Transverse colon (tissue), 4 donors: ENCODE measurements at regions not wholly inside any gene's neighbourhood (a gene's known extent, or its start where the extent isn't known, plus 50 kb on each side); places are given as distances from the start of the nearest gene placed in this dataset.

ENCODE experiments used
- POLR2A ChIP-seq: fragments of 450-650 bp; IDR thresholded peaks from one replicate; pipeline ENCODE4 v1.6.1; 2016; ENCODE audit warnings: antibody characterized with exemption, mild to moderate bottlenecking, moderate library complexity
- POLR2AphosphoS5 ChIP-seq, 3 donors: sonication (generic); formaldehyde crosslinking; IDR thresholded peaks; one replicate each; pipeline ENCODE4 v1.6.1; 2016; ENCODE audit warnings: antibody characterized with exemption in 3 of 3
- TF ChIP-seq, protein P1 (sequence below), 5 experiments: fragments of 200-600 bp in 3 of 5; fragments of 450-650 bp in 2 of 5; sonication (generic) in 3 of 5; IDR thresholded peaks; 1 replicate in 2 of 5; 2 replicates in 3 of 5; pipeline ENCODE4 v1.5.1; 2016 to 2017; ENCODE audit warnings: antibody characterized with exemption in 5 of 5, inconsistent platforms in 3 of 5, mild to moderate bottlenecking in 2 of 5, moderate library complexity in 1 of 5

DNA sequence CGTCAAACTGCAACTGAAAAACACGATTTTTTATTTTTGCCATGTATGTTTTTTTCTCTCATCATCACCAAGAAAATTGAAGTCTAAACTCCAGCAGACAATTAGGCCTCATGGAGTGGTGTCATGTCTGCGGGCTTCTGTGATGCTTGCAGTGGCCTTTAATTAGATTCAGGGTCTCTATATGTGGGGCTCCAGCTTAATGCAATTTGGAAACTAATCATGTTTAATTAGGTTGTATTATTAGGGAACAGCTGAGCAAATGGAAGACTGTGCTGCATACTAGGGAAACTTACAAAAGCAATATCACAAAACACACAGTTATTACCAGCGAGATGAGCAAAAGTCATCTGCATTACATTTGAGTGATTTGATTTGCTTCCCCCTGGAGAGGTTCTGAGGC lies 132.9 kb upstream of the PMEPA1 start:
- TF ChIP-seq, protein P1, sequence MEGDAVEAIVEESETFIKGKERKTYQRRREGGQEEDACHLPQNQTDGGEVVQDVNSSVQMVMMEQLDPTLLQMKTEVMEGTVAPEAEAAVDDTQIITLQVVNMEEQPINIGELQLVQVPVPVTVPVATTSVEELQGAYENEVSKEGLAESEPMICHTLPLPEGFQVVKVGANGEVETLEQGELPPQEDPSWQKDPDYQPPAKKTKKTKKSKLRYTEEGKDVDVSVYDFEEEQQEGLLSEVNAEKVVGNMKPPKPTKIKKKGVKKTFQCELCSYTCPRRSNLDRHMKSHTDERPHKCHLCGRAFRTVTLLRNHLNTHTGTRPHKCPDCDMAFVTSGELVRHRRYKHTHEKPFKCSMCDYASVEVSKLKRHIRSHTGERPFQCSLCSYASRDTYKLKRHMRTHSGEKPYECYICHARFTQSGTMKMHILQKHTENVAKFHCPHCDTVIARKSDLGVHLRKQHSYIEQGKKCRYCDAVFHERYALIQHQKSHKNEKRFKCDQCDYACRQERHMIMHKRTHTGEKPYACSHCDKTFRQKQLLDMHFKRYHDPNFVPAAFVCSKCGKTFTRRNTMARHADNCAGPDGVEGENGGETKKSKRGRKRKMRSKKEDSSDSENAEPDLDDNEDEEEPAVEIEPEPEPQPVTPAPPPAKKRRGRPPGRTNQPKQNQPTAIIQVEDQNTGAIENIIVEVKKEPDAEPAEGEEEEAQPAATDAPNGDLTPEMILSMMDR (IDR thresholded peaks at IDR 0.05), result no peak
- TF ChIP-seq POLR2AphosphoS5 (IDR thresholded peaks at IDR 0.05) (no peak), POLR2A (no peak)
